ENCODE measurements at regions not wholly inside any gene's neighbourhood (a gene's known extent, or its start where the extent isn't known, plus 50 kb on each side); places are given as distances from the start of the nearest gene placed in this dataset.

DNA sequence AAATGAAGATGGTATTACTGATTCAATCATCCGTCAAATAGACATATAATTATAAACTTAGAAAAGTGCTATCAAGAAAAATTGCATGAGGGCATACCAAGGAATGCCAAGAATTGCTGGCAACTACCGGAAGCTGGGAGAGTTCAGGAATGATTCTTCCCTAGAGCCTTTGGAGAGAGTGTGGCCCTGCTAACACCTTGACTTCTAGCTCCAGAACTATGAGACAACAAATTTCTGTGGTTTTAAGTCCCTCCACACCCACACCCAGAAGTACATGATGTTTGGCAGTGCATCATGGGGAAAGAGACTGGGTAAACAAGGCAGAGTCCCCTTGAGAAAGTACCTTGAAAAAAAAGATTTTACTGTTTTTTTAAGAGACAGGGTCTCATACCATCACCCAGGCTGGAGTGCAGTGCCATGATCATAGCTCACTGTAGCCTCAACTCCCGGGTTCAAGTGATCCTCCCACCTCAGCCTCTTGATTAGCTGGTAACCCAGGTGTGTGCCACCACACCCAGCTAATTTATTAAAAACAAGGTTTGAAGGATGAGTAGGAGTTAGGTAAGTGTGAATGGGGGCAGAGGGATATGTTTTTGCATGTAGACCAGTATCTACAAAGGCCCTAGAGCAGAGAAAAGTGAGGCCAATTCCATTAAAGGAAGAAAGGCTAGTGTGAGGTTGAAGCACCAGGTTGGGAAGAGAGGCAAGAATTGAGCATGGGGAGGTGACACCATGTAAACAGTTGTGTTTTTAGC is 53.1 kb downstream of the GSX2 start:
- H3K4me3 ChIP-seq (ENCODE audit: low read depth, low read length): no peak overlapping the region
- TF ChIP-seq, protein P1, sequence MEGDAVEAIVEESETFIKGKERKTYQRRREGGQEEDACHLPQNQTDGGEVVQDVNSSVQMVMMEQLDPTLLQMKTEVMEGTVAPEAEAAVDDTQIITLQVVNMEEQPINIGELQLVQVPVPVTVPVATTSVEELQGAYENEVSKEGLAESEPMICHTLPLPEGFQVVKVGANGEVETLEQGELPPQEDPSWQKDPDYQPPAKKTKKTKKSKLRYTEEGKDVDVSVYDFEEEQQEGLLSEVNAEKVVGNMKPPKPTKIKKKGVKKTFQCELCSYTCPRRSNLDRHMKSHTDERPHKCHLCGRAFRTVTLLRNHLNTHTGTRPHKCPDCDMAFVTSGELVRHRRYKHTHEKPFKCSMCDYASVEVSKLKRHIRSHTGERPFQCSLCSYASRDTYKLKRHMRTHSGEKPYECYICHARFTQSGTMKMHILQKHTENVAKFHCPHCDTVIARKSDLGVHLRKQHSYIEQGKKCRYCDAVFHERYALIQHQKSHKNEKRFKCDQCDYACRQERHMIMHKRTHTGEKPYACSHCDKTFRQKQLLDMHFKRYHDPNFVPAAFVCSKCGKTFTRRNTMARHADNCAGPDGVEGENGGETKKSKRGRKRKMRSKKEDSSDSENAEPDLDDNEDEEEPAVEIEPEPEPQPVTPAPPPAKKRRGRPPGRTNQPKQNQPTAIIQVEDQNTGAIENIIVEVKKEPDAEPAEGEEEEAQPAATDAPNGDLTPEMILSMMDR (IDR thresholded peaks at IDR 0.05; ENCODE audit: low read depth, low read length): no peak
- in situ Hi-C loops (cut with HindIII; ENCODE audit: low sequenced_read_pairs): no loop called here
- DNase-seq (ENCODE audit: low read depth, low spot score): peak; percentile 44

DNA sequence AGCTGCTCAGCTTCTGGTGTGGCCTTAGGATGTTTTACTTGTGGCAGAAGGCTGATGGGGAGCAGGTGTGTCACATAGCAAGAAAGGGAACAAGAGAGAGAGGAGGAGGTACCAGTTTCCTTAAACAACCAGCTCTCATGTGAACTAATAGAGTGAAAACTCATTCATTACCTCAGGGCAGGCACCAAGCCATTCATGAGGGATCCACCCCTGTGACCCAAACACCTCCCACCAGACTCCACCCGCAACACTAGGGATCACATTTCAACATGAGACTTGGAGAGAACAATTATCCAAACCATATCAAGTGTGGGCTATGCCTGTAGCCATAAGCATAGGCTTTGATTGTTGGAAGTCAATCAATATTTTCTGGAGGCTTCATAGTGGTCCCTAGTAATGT is 56.0 kb downstream of the GSX2 start:
- in situ Hi-C loops (cut with HindIII; ENCODE audit: low sequenced_read_pairs): no loop called here
- TF ChIP-seq, protein P1 (IDR thresholded peaks at IDR 0.05; ENCODE audit: low read depth, low read length): no peak
- DNase-seq (ENCODE audit: low read depth, low spot score): no peak
- no peak overlapping the region for H3K4me3 ChIP-seq (ENCODE audit: low read depth, low read length)

DNA sequence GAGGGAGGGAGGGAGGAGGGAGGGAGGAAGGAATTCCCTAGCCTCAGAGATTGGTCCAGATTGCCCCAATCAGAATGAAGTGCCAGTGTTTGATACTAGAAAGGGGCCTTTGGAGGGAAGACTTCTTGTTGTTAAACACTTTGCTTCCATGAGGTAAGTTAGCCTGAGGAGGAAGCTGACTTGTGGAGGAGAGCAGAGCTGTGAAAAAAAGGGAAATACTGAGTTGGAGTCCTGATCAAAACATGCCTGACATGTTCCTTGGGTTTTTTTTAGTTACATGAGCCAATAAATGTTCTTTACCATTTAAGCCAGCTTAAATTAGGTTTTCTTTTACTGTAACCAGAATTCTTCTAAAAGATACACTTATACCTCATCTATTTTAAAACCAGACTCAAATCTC is 57.6 kb downstream of the GSX2 start:
- no peak for DNase-seq (ENCODE audit: low read depth, low spot score)
- TF ChIP-seq, protein P1 (IDR thresholded peaks at IDR 0.05; ENCODE audit: low read depth, low read length): no peak
- no peak overlapping the region for H3K4me3 ChIP-seq (ENCODE audit: low read depth, low read length)
- in situ Hi-C loops (cut with HindIII; ENCODE audit: low sequenced_read_pairs): no loop called here

DNA sequence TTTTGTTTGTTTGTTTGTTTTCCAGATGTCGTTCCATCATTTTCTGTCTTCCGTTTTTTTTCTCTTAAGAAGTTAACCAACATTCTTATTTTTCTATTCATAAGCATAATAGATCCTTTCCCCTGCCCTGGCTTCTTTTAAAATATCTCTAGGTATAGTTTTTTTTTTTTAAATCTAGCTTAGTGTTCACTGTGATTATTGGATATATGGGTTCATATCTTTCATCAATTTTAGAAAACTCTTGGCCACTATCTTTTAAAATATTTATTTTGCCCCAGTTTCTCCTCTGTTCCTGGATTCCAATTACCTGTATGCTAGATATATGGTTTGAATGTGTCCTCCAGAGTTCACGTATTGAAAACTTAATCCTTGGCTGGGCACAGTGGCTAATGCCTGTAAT is 59.6 kb downstream of the GSX2 start:
- TF ChIP-seq, protein P1 (IDR thresholded peaks at IDR 0.05; ENCODE audit: low read depth, low read length): no peak
- DNase-seq (ENCODE audit: low read depth, low spot score): no peak
- no peak overlapping the region for H3K4me3 ChIP-seq (ENCODE audit: low read depth, low read length)
- in situ Hi-C loops (cut with HindIII; ENCODE audit: low sequenced_read_pairs): no loop called here

DNA sequence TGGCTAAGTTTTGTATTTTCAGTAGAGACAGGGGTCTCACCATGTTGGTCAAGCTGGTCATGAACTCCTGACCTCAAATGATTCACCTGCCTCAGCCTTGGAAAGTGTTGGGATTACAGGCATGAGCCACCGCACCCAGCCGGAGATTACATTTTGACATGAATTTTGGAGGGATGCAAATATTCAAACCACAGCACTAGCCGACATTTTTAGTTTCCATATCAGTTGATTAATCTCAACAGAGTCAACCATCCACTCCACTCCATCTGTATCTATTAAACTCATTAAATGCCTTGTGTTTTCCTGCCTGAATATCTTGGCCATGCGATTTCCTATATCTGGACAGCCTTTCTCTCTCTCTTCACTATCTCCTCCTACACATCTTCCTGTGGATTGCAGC is 64.1 kb upstream of the PDGFRA start:
- DNase-seq (ENCODE audit: low read depth, low spot score): no peak
- TF ChIP-seq, protein P1 (IDR thresholded peaks at IDR 0.05; ENCODE audit: low read depth, low read length): no peak
- H3K4me3 ChIP-seq (ENCODE audit: low read depth, low read length): no peak overlapping the region
- in situ Hi-C loops (cut with HindIII; ENCODE audit: low sequenced_read_pairs): no loop called here

DNA sequence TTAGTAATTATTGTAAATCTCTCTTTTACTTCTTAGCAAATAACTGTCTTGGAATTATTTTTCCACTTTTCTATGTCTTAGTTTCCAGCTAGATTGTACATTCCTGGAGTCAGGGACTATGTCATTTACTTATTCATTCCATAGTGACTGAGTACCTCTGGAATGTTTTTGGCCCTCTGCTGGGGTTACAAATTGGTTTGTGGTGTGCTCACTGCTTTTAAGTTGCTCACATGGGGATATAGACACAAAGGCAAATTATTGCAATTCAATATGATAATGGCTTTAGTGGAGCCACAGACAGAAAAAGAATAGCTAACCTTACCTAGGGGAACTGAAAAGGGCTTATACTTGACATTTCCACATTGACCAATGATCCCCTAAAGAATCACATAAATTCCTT is 63.7 kb upstream of the PDGFRA start:
- DNase-seq (ENCODE audit: low read depth, low spot score): peak; percentile 93
- TF ChIP-seq, protein P1 (IDR thresholded peaks at IDR 0.05; ENCODE audit: low read depth, low read length): no peak
- in situ Hi-C loops (cut with HindIII; ENCODE audit: low sequenced_read_pairs): no loop called here
- H3K4me3 ChIP-seq (ENCODE audit: low read depth, low read length): no peak overlapping the region
